SK-N-SH treated with all-trans-retinoic acid at 6 μM for 48 hours (cell line): ENCODE measurements at regions not wholly inside any gene's neighbourhood (a gene's known extent, or its start where the extent isn't known, plus 50 kb on each side); places are given as distances from the start of the nearest gene placed in this dataset.

Experiments used
- ATAC-seq: fragments of 200-7000 bp; cut with Tn5 transposase; 3 replicates; pipeline ENCODE4 v1.9.1; 2020; ENCODE audit warnings: mild to moderate bottlenecking, moderate library complexity
- ARNTL ChIP-seq: fragments of 450-650 bp; formaldehyde crosslinking; IDR thresholded peaks from 2 replicates; pipeline ENCODE4 v1.5.0; 2020; ENCODE audit warnings: low read depth, mild to moderate bottlenecking, moderate library complexity, borderline replicate concordance
- BACH2 ChIP-seq: fragments of 250-450 bp; sonication (Bioruptor Pico); IDR thresholded peaks from 2 replicates; pipeline ENCODE4 v1.9.0; 2021; ENCODE audit warnings: mild to moderate bottlenecking, borderline replicate concordance
- CREB5 ChIP-seq: fragments of 250-450 bp; sonication (Bioruptor Pico); IDR thresholded peaks from 2 replicates; pipeline ENCODE4 v1.5.1; 2020; ENCODE audit warnings: low read depth, mild to moderate bottlenecking, moderate library complexity
- CSDC2 ChIP-seq: fragments of 250-450 bp; sonication (Bioruptor Pico); IDR thresholded peaks from 2 replicates; pipeline ENCODE4 v1.5.0; 2020; ENCODE audit warnings: mild to moderate bottlenecking, moderate library complexity
- CSRNP3 ChIP-seq: fragments of 250-450 bp; sonication (Bioruptor Pico); IDR thresholded peaks from 2 replicates; pipeline ENCODE4 v1.5.1; 2021; ENCODE audit warnings: mild to moderate bottlenecking, moderate library complexity
- ESRRG ChIP-seq: fragments of 250-450 bp; sonication (Bioruptor Pico); IDR thresholded peaks from 2 replicates; pipeline ENCODE4 v1.6.1; 2021; ENCODE audit warnings: mild to moderate bottlenecking
- GLIS3 ChIP-seq: fragments of 250-450 bp; sonication (Bioruptor Pico); IDR thresholded peaks from 2 replicates; pipeline ENCODE4 v1.5.0; 2020; ENCODE audit warnings: mild to moderate bottlenecking, moderate library complexity
- ISL1 ChIP-seq: fragments of 250-450 bp; sonication (Bioruptor Pico); IDR thresholded peaks from 2 replicates; pipeline ENCODE4 v2.1.2; 2022; ENCODE audit warnings: mild to moderate bottlenecking, moderate library complexity
- OSR1 ChIP-seq: fragments of 250-450 bp; sonication (Bioruptor Pico); IDR thresholded peaks from 2 replicates; pipeline ENCODE4 v1.8.0; 2022; ENCODE audit warnings: moderate library complexity, mild to moderate bottlenecking, inconsistent platforms
- POU6F1 ChIP-seq: fragments of 250-450 bp; sonication (Bioruptor Pico); IDR thresholded peaks from 2 replicates; pipeline ENCODE4 v1.8.0; 2021; ENCODE audit warnings: low read depth, mild to moderate bottlenecking, moderate library complexity, borderline replicate concordance
- PPARA ChIP-seq: fragments of 250-450 bp; sonication (Bioruptor Pico); IDR thresholded peaks from 2 replicates; pipeline ENCODE4 v1.5.0; 2020; ENCODE audit warnings: mild to moderate bottlenecking, borderline replicate concordance
- RARB ChIP-seq: fragments of 250-450 bp; sonication (Bioruptor Pico); IDR thresholded peaks from 2 replicates; pipeline ENCODE4 v1.8.0; 2021; ENCODE audit warnings: mild to moderate bottlenecking, moderate library complexity
- SNAI2 ChIP-seq: fragments of 250-450 bp; sonication (Bioruptor Pico); IDR thresholded peaks from 2 replicates; pipeline ENCODE4 v1.5.0; 2020; ENCODE audit warnings: mild to moderate bottlenecking, moderate library complexity
- TCF4 ChIP-seq: fragments of 250-450 bp; sonication (Bioruptor Pico); IDR thresholded peaks from 2 replicates; pipeline ENCODE4 v1.8.0; 2021; ENCODE audit warnings: mild to moderate bottlenecking, moderate library complexity, borderline replicate concordance
- TOX ChIP-seq: fragments of 250-450 bp; sonication (Bioruptor Pico); IDR thresholded peaks from 2 replicates; pipeline ENCODE4 v1.8.0; 2021; ENCODE audit warnings: mild to moderate bottlenecking, moderate library complexity, borderline replicate concordance
- ZC3H10 ChIP-seq: fragments of 250-450 bp; sonication (Bioruptor Pico); IDR thresholded peaks from 2 replicates; pipeline ENCODE4 v1.5.1; 2021; ENCODE audit warnings: mild to moderate bottlenecking, moderate library complexity
- ZFP3 ChIP-seq: fragments of 250-450 bp; sonication (Bioruptor Pico); IDR thresholded peaks from 2 replicates; pipeline ENCODE4 v1.5.0; 2020; ENCODE audit warnings: mild to moderate bottlenecking, moderate library complexity
- ZFP30 ChIP-seq: fragments of 450-650 bp; formaldehyde crosslinking; IDR thresholded peaks from 2 replicates; pipeline ENCODE4 v1.5.0; 2022; ENCODE audit warnings: mild to moderate bottlenecking, moderate library complexity
- ZNF565 ChIP-seq: fragments of 450-650 bp; formaldehyde crosslinking; conservative IDR thresholded peaks from 2 replicates; pipeline ENCODE4 v1.5.0; 2020; ENCODE audit warnings: low read depth, mild to moderate bottlenecking, moderate library complexity
- ZNF70 ChIP-seq: fragments of 450-650 bp; formaldehyde crosslinking; IDR thresholded peaks from 2 replicates; pipeline ENCODE4 v1.5.0; 2020; ENCODE audit warnings: mild to moderate bottlenecking, moderate library complexity
- ZNF8 ChIP-seq: fragments of 450-650 bp; formaldehyde crosslinking; IDR thresholded peaks from 2 replicates; pipeline ENCODE4 v1.5.0; 2020; ENCODE audit warnings: mild to moderate bottlenecking, moderate library complexity
- TF ChIP-seq, protein P1 (sequence below): fragments of 250-450 bp; sonication (Bioruptor Pico); IDR thresholded peaks from 2 replicates; pipeline ENCODE4 v1.8.0; 2020; ENCODE audit warnings: mild to moderate bottlenecking, moderate library complexity, borderline replicate concordance

DNA sequence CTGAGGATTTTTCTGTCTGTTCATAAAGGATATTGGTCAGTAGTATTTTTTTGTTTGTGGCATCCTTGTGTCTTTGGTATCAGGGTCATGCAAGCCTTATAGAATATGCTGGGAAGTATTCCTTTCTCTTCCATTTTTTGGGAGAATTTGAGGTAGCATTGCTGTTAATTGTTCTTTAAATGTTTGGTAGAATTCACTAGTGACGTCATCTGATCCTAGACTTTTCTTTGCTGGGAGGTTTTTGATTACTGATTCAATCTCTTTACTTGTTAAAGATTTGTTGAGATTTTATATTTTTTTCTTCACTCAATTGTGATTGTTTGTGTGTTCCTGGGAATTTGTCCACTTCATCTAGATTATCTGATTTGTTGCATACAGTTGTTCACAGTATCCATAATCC lies 234.4 kb upstream of the ATP6AP2 start:
- ATAC-seq = no peak
- TF ChIP-seq CSRNP3 (CRISPR knock-in tag) = no peak
- no peak for TF ChIP-seq GLIS3 (CRISPR knock-in tag)
- no peak for TF ChIP-seq CSDC2 (CRISPR knock-in tag)
- no peak for TF ChIP-seq OSR1
- TF ChIP-seq, protein P1, sequence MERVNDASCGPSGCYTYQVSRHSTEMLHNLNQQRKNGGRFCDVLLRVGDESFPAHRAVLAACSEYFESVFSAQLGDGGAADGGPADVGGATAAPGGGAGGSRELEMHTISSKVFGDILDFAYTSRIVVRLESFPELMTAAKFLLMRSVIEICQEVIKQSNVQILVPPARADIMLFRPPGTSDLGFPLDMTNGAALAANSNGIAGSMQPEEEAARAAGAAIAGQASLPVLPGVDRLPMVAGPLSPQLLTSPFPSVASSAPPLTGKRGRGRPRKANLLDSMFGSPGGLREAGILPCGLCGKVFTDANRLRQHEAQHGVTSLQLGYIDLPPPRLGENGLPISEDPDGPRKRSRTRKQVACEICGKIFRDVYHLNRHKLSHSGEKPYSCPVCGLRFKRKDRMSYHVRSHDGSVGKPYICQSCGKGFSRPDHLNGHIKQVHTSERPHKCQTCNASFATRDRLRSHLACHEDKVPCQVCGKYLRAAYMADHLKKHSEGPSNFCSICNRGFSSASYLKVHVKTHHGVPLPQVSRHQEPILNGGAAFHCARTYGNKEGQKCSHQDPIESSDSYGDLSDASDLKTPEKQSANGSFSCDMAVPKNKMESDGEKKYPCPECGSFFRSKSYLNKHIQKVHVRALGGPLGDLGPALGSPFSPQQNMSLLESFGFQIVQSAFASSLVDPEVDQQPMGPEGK (CRISPR knock-in tag) = no peak
- TF ChIP-seq TCF4 (CRISPR knock-in tag) = no peak
- no peak for TF ChIP-seq ZNF8 (CRISPR knock-in tag)

- TF ChIP-seq TCF4 (CRISPR knock-in tag) (no peak), ARNTL (no peak), ZFP3 (CRISPR knock-in tag) (no peak), ZFP30 (no peak), ISL1 (no peak), OSR1 (no peak), BACH2 (CRISPR knock-in tag) (no peak), ZNF70 (CRISPR knock-in tag) (no peak), SNAI2 (CRISPR knock-in tag) (no peak), ZNF8 (CRISPR knock-in tag) (no peak), RARB (CRISPR knock-in tag) (no peak), ZC3H10 (CRISPR knock-in tag) (no peak), CSRNP3 (CRISPR knock-in tag) (no peak), ZNF565 (no peak), POU6F1 (no peak), GLIS3 (CRISPR knock-in tag) (no peak), ESRRG (CRISPR knock-in tag) (no peak)
- TF ChIP-seq, protein P1 (CRISPR knock-in tag) = no peak
- no peak for ATAC-seq
These were observed 237.5 kb upstream of the ATP6AP2 start for GRCh38 chrX:40343319-40343718.

DNA sequence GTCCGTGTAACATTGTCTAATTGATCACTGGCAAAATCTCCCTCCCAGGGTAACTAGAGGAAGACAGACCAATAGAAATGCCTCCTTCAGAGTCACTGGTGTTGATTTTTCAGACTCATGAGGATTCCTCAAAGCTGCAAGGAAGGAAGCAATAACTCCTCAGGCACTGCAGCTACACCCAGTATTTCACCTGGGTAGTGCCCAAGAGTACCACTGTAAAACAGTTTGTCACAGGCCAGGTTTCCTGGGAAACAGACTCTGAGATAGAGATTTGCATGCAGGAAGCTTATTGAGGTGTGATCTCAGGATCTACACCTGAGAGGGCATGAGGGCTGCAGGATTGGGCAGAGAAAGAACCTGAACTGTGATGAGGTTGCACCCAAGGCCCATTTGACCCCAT lies 240.7 kb upstream of the ATP6AP2 start:
- no peak for ATAC-seq
- TF ChIP-seq OSR1 (no peak), ZFP30 (no peak), TCF4 (CRISPR knock-in tag) (no peak), PPARA (CRISPR knock-in tag) (no peak), CREB5 (CRISPR knock-in tag) (no peak), SNAI2 (CRISPR knock-in tag) (no peak), GLIS3 (CRISPR knock-in tag) (no peak), TOX (CRISPR knock-in tag) (no peak), CSDC2 (CRISPR knock-in tag) (no peak)
- TF ChIP-seq, protein P1 (CRISPR knock-in tag) = no peak
